ENCODE measurements at regions not wholly inside any gene's neighbourhood (a gene's known extent, or its start where the extent isn't known, plus 50 kb on each side); places are given as distances from the start of the nearest gene placed in this dataset.

GRCh38 chr13:22090106-22090505 lies 419.2 kb downstream of the FGF9 start:
- TF ChIP-seq CTCF (IDR thresholded peaks at IDR 0.05) = no peak
- no peak for TF ChIP-seq ZFX (IDR thresholded peaks at IDR 0.05; ENCODE audit: borderline replicate concordance)

Measured in 22Rv1 (cell line).